GM18909 (cell line): ENCODE measurements at regions not wholly inside any gene's neighbourhood (a gene's known extent, or its start where the extent isn't known, plus 50 kb on each side); places are given as distances from the start of the nearest gene placed in this dataset.
"Not testable (repeated sequence)": the region's sequence is repeated elsewhere in the genome, so short reads cannot be mapped to it uniquely, and the experiment has no call there.

Experiments used
- ATAC-seq: cut with Tn5 transposase; IDR thresholded peaks from one replicate; pipeline ENCODE4 v1.9.1; 2021; ENCODE audit warnings: mild to moderate bottlenecking; ENCODE audit not compliant: unreplicated experiment, poor library complexity

GRCh38 chr14:101250336-101250947 lies 310.9 kb upstream of the DIO3 start:
- no peak for ATAC-seq

GRCh38 chr14:101250948-101251811 lies 310.1 kb upstream of the DIO3 start:
- ATAC-seq = no peak

GRCh38 chr14:101251812-101252442 lies 309.4 kb upstream of the DIO3 start:
- ATAC-seq = no peak

GRCh38 chr14:101252443-101253214 lies 308.7 kb upstream of the DIO3 start:
- no peak for ATAC-seq

GRCh38 chr14:101253948-101254347 lies 307.3 kb upstream of the DIO3 start:
- ATAC-seq = no peak

- no peak for ATAC-seq
These were observed 306.2 kb upstream of the DIO3 start for GRCh38 chr14:101254805-101255764.

- no peak for ATAC-seq
These were observed 305.6 kb upstream of the DIO3 start for GRCh38 chr14:101255765-101256125.

- no peak for ATAC-seq
These were observed 305.0 kb upstream of the DIO3 start for GRCh38 chr14:101256266-101256665.

GRCh38 chr14:101257551-101257950 lies 303.7 kb upstream of the DIO3 start:
- ATAC-seq = no peak

- no peak for ATAC-seq
These were observed 301.5 kb upstream of the DIO3 start for GRCh38 chr14:101259748-101260147.

GRCh38 chr14:101266441-101266840 lies 294.9 kb upstream of the DIO3 start:
- ATAC-seq = not testable (repeated sequence)

- ATAC-seq = no peak
These were observed 288.2 kb upstream of the DIO3 start for GRCh38 chr14:101273091-101273490.

- ATAC-seq = no peak
These were observed 284.8 kb upstream of the DIO3 start for GRCh38 chr14:101276309-101277091.

GRCh38 chr14:101282418-101282817 lies 278.9 kb upstream of the DIO3 start:
- ATAC-seq = no peak

GRCh38 chr14:101284711-101285110 lies 276.6 kb upstream of the DIO3 start:
- ATAC-seq = no peak

- no peak for ATAC-seq
These were observed 274.9 kb upstream of the DIO3 start for GRCh38 chr14:101286271-101287018.

- no peak for ATAC-seq
These were observed 272.7 kb upstream of the DIO3 start for GRCh38 chr14:101288436-101289229.
